OCI-LY7 (cell line): ENCODE measurements at regions not wholly inside any gene's neighbourhood (a gene's known extent, or its start where the extent isn't known, plus 50 kb on each side); places are given as distances from the start of the nearest gene placed in this dataset.

Source experiments
- BruUV-seq: library from RNA; stranded (reverse); fragments of 400-500 nt; replicated peaks from 2 replicates; lab custom pipeline; 2021; lab: Mats Ljungman, UMichigan
- CTCF ChIA-PET: fragments of 300-600 bp; sonication (Branson Sonifier 250); formaldehyde crosslinking; loops from one replicate; lab custom pipeline; 2022; ENCODE audit warnings: antibody characterized with exemption; ENCODE audit not compliant: unreplicated experiment; lab: Charles Lee
- POLR2A ChIA-PET: fragments of 300-600 bp; sonication (Branson Sonifier 250); formaldehyde crosslinking; loops from one replicate; lab custom pipeline; 2022; ENCODE audit warnings: antibody characterized with exemption; lab: Charles Lee
- DNase-seq: peaks from one replicate; pipeline ENCODE4 v3.0.0-alpha.2; 2015; ENCODE audit warnings: low spot score
- H2AFZ ChIP-seq: fragments of 200-600 bp; sonication (generic), shearing (Covaris generic); 2 replicates; pipeline ENCODE4 v1.6.1; 2014; ENCODE audit warnings: mild to moderate bottlenecking, antibody characterized with exemption, low read length, moderate library complexity
- H3K27ac ChIP-seq: fragments of 200-600 bp; sonication (generic); 2 replicates; pipeline ENCODE4 v1.5.1; 2014; ENCODE audit warnings: mixed run types, low read depth, mild to moderate bottlenecking, moderate library complexity, low read length, inconsistent platforms; ENCODE audit not compliant: poor library complexity, severe bottlenecking
- H3K36me3 ChIP-seq: fragments of 200-600 bp; sonication (generic); 2 replicates; pipeline ENCODE4 v1.6.1; 2014; ENCODE audit warnings: mild to moderate bottlenecking, antibody characterized with exemption, low read length, moderate library complexity, mixed read lengths; ENCODE audit not compliant: insufficient read depth
- H3K4me1 ChIP-seq: fragments of 200-600 bp; sonication (generic); 2 replicates; pipeline ENCODE4 v1.5.1; 2014; ENCODE audit warnings: mild to moderate bottlenecking, low read length; ENCODE audit not compliant: insufficient read depth, poor library complexity, severe bottlenecking
- H3K4me2 ChIP-seq: fragments of 200-600 bp; sonication (generic); 2 replicates; pipeline ENCODE4 v1.6.1; 2014; ENCODE audit warnings: mild to moderate bottlenecking, low read length
- H3K4me3 ChIP-seq: fragments of 200-600 bp; sonication (generic); 2 replicates; pipeline ENCODE4 v1.5.1; 2014; ENCODE audit warnings: mild to moderate bottlenecking, low read depth, low read length; ENCODE audit not compliant: poor library complexity, severe bottlenecking
- H3K79me2 ChIP-seq: fragments of 200-600 bp; sonication (generic); 2 replicates; pipeline ENCODE4 v1.6.1; 2016; ENCODE audit warnings: low read depth, mild to moderate bottlenecking, low read length, moderate library complexity, mixed read lengths; ENCODE audit not compliant: insufficient read depth
- H3K9me2 ChIP-seq: fragments of 200-600 bp; sonication (generic); 2 replicates; pipeline ENCODE4 v1.6.1; 2016; ENCODE audit warnings: mild to moderate bottlenecking, low read length, mixed read lengths; ENCODE audit not compliant: insufficient read depth
- H3K9me3 ChIP-seq: fragments of 200-600 bp; sonication (generic); 2 replicates; pipeline ENCODE4 v1.6.1; 2014; ENCODE audit warnings: mild to moderate bottlenecking, mixed run types, low read length, mixed read lengths
- H4K20me1 ChIP-seq: fragments of 200-600 bp; sonication (generic); 2 replicates; pipeline ENCODE4 v1.6.1; 2014; ENCODE audit warnings: mild to moderate bottlenecking, antibody characterized with exemption, low read length, moderate library complexity, mixed read lengths; ENCODE audit not compliant: insufficient read depth
- CTCF ChIP-seq: fragments of 200-600 bp; sonication (generic); conservative IDR thresholded peaks from 2 replicates; pipeline ENCODE4 v1.5.1; 2014; ENCODE audit warnings: mild to moderate bottlenecking, antibody characterized with exemption, low read length, moderate library complexity, mixed read lengths
- EZH2phosphoT487 ChIP-seq: fragments of 200-600 bp; sonication (generic); IDR thresholded peaks from 2 replicates; pipeline ENCODE4 v1.6.1; 2018; ENCODE audit warnings: low read depth, borderline replicate concordance, mild to moderate bottlenecking, mixed run types, antibody characterized with exemption, low read length, moderate library complexity, mixed read lengths
- intact Hi-C: fragments of 100-400 bp; cut with micrococcal nuclease; formaldehyde crosslinking; loops from one replicate; pipeline ENCODE4 v1.10.0; 2022; ENCODE audit not compliant: unreplicated experiment

GRCh38 chr21:23531444-23531843 is 2075.8 kb downstream of the MRPL39 start:
- POLR2A ChIA-PET = no interaction called here
- DNase-seq = no peak
- no peak overlapping the region for H3K4me3 ChIP-seq
- CTCF ChIA-PET = no interaction called here
- H3K79me2 ChIP-seq = no peaks in the 10 kb centered on the region
- no peaks in the 10 kb centered on the region for H4K20me1 ChIP-seq
- TF ChIP-seq CTCF (no peak), EZH2phosphoT487 (no peak)
- no peaks in the 10 kb centered on the region for H3K9me2 ChIP-seq
- intact Hi-C loops = no loop called here
- no peak overlapping the region for H3K27ac ChIP-seq
- H3K4me1 ChIP-seq = no peaks in the 10 kb centered on the region
- no peak overlapping the region for H3K4me2 ChIP-seq
- no peak overlapping the region for H2AFZ ChIP-seq
- BruUV-seq = no TSS peak
- no peaks in the 10 kb centered on the region for H3K36me3 ChIP-seq
- peaks cover 49% of the 10 kb centered on the region for H3K9me3 ChIP-seq

- CTCF ChIA-PET = no interaction called here
- no peaks in the 10 kb centered on the region for H4K20me1 ChIP-seq
- intact Hi-C loops = no loop called here
- H3K4me1 ChIP-seq = no peaks in the 10 kb centered on the region
- TF ChIP-seq CTCF (no peak), EZH2phosphoT487 (no peak)
- H3K36me3 ChIP-seq = no peaks in the 10 kb centered on the region
- peaks cover 47% of the 10 kb centered on the region; the same call in 1 of the 2 replicates for H3K9me3 ChIP-seq
- H2AFZ ChIP-seq = no peak overlapping the region
- no peak overlapping the region for H3K27ac ChIP-seq
- H3K4me3 ChIP-seq = no peak overlapping the region
- H3K79me2 ChIP-seq = no peaks in the 10 kb centered on the region
- no peaks in the 10 kb centered on the region for H3K9me2 ChIP-seq
- POLR2A ChIA-PET = no interaction called here
- no peak for DNase-seq
- no TSS peak for BruUV-seq
- H3K4me2 ChIP-seq = no peak overlapping the region
Observed at GRCh38 chr21:23524685-23525084, 2082.6 kb downstream of the MRPL39 start.

- no TSS peak for BruUV-seq
- ChIA-PET POLR2A (no interaction called here), CTCF (no interaction called here)
- Histone ChIP-seq H3K27ac (no peak overlapping the region), H3K9me3 (peaks cover 49% of the 10 kb centered on the region; the same call in 1 of the 2 replicates), H3K36me3 (no peaks in the 10 kb centered on the region), H2AFZ (no peak overlapping the region), H3K79me2 (no peaks in the 10 kb centered on the region), H3K9me2 (no peaks in the 10 kb centered on the region), H3K4me3 (no peak overlapping the region), H3K4me1 (no peaks in the 10 kb centered on the region), H3K4me2 (no peak overlapping the region), H4K20me1 (no peaks in the 10 kb centered on the region)
- intact Hi-C loops = no loop called here
- no peak for DNase-seq
- TF ChIP-seq EZH2phosphoT487 (no peak), CTCF (no peak)
Observed at GRCh38 chr21:23522751-23523150, 2084.5 kb downstream of the MRPL39 start.
